ENCODE measurements at regions not wholly inside any gene's neighbourhood (a gene's known extent, or its start where the extent isn't known, plus 50 kb on each side); places are given as distances from the start of the nearest gene placed in this dataset.

- H4K20me1 ChIP-seq (replicated peaks in 1 of 2; ENCODE audit: control insufficient read depth in 1 of 2, insufficient read depth in 2 of 2, low read length in 2 of 2), result no peaks in the 10 kb centered on the region
- no peaks in the 10 kb centered on the region for H3K79me1 ChIP-seq (ENCODE audit: low read depth, low read length)
- no peak overlapping the region for H3K23ac ChIP-seq (ENCODE audit: insufficient read length)
- H3K27me3 ChIP-seq (replicated peaks in 1 of 4; ENCODE audit: control insufficient read depth in 3 of 4, extremely low read depth in 1 of 4, insufficient read depth in 3 of 4, low read length in 3 of 4), result peaks cover 0 to 6% (median 2%) of the 10 kb centered on the region in 4 experiments; a peak in 3 of 7 replicates
- H4K91ac ChIP-seq (replicated peaks; ENCODE audit: insufficient read length, low read length), result no peak overlapping the region
- H3K23me2 ChIP-seq (ENCODE audit: low read depth, low read length), result peaks cover 11% of the 10 kb centered on the region; the same call in 1 of the 2 replicates
- no peak overlapping the region for H2AK5ac ChIP-seq (ENCODE audit: low read depth, low read length)
- no peaks in the 10 kb centered on the region for H3K4me1 ChIP-seq (replicated peaks in 1 of 4; ENCODE audit: control insufficient read depth in 3 of 4, insufficient read depth in 4 of 4, low read length in 3 of 4)
- FAIRE-seq (no peak), DNase-seq (ENCODE audit: low read depth in 1 of 2, low spot score in 2 of 2) (no peak)
- no peak overlapping the region for H2BK5ac ChIP-seq (ENCODE audit: low read depth, low read length)
- no peak overlapping the region for H4K8ac ChIP-seq (ENCODE audit: extremely low read depth, insufficient read depth, low read length)
- H3K79me2 ChIP-seq (ENCODE audit: control insufficient read depth in 1 of 2, insufficient read depth in 2 of 2, low read length in 2 of 2), result no peaks in the 10 kb centered on the region
- no peak overlapping the region for H3K4me2 ChIP-seq (ENCODE audit: insufficient read depth in 1 of 2, low read depth in 2 of 2, low read length in 2 of 2)
- TF ChIP-seq CHD1 (IDR thresholded peaks at IDR 0.05; ENCODE audit: low read depth, low read length), result no peak
- TF ChIP-seq TEAD4 (IDR thresholded peaks at IDR 0.05; ENCODE audit: low read depth, low read length), result no peak
- TF ChIP-seq EZH2 (IDR thresholded peaks at IDR 0.05; ENCODE audit: low read depth, low read length, severe bottlenecking), result no peak
- no peak overlapping the region for H2BK15ac ChIP-seq (ENCODE audit: low read length)
- H3K4me3 ChIP-seq (ENCODE audit: extremely low read depth in 1 of 4, insufficient read depth in 2 of 4, low read depth in 3 of 4, low read length in 4 of 4), result no peak overlapping the region
- H3K14ac ChIP-seq (ENCODE audit: insufficient read length), result no peak overlapping the region
- H2BK20ac ChIP-seq (ENCODE audit: low read length), result no peak overlapping the region
- H2AFZ ChIP-seq (ENCODE audit: low read length), result no peak overlapping the region
- 94% methylated on average over 11 of the region's 11 CpGs; no CpG with 5 or more reads in 1 of the 2 experiments for WGBS, 2 experiments (ENCODE audit: extremely low coverage in 1 of 2, insufficient coverage in 1 of 2, insufficient read length in 1 of 2, insufficient replicate concordance in 2 of 2, low coverage in 1 of 2, low lambda C conversion rate in 2 of 2, missing lambda C conversion rate in 1 of 2)
- H3K18ac ChIP-seq (ENCODE audit: extremely low read depth, low read length), result no peak overlapping the region
- ChIA-PET CTCF (ENCODE audit: partially characterized antibody) (interaction anchor here (0.7 to 1.4 kb wide), 2 partner anchors 16 to 65 kb away, joined by 3 to 5 read pairs; no protein-coding TSS in a partner anchor), POLR2A (ENCODE audit: partially characterized antibody) (no interaction called here)
- H3K27ac ChIP-seq (ENCODE audit: low read depth, low read length), result no peak overlapping the region
- no peaks in the 10 kb centered on the region for H3K36me3 ChIP-seq (ENCODE audit: control insufficient read depth in 2 of 4, insufficient read depth in 4 of 4, low read length in 3 of 4)
- H2BK12ac ChIP-seq (ENCODE audit: low read depth, low read length), result no peak overlapping the region
- no peak overlapping the region for H3K9ac ChIP-seq (replicated peaks in 1 of 4; ENCODE audit: extremely low read depth in 1 of 4, low read depth in 3 of 4, low read length in 3 of 4)
- H3K9me3 ChIP-seq (ENCODE audit: insufficient read depth in 2 of 2, low read depth in 1 of 2, low read length in 1 of 2), result no peaks in the 10 kb centered on the region
- H2BK120ac ChIP-seq (replicated peaks; ENCODE audit: low read depth, low read length), result no peak overlapping the region
- H3K4ac ChIP-seq (replicated peaks; ENCODE audit: insufficient read length, low read depth, low read length), result no peak overlapping the region
- H3K56ac ChIP-seq (replicated peaks; ENCODE audit: insufficient read length, low read depth, low read length), result no peak overlapping the region
- H4K5ac ChIP-seq (ENCODE audit: insufficient read length, low read depth, low read length), result no peak overlapping the region
Measured at GRCh38 chr11:70014291-70014690, 63.8 kb upstream of the ANO1 start.
